Karpas-422 (cell line): ENCODE measurements at regions not wholly inside any gene's neighbourhood (a gene's known extent, or its start where the extent isn't known, plus 50 kb on each side); places are given as distances from the start of the nearest gene placed in this dataset.

ENCODE experiments used
- DNase-seq: peaks from one replicate; pipeline ENCODE4 v3.0.0-alpha.2; 2015
- H2AFZ ChIP-seq: fragments of 200-600 bp; sonication (generic); 2 replicates; pipeline ENCODE4 v1.6.1; 2014; ENCODE audit warnings: antibody characterized with exemption, low read length, mixed read lengths
- H3K27ac ChIP-seq: fragments of 200-600 bp; sonication (generic); 2 replicates; pipeline ENCODE4 v1.5.1; 2014; ENCODE audit warnings: mild to moderate bottlenecking, low read length, moderate library complexity
- H3K27me3 ChIP-seq: fragments of 200-600 bp; sonication (generic); 2 replicates; pipeline ENCODE4 v1.6.1; 2014; ENCODE audit warnings: low read length, mixed read lengths
- H3K36me3 ChIP-seq: fragments of 200-600 bp; sonication (generic); 2 replicates; pipeline ENCODE4 v1.6.1; 2014; ENCODE audit warnings: low read length, mixed read lengths; ENCODE audit not compliant: insufficient read depth
- H3K4me1 ChIP-seq: fragments of 200-600 bp; sonication (generic); 2 replicates; pipeline ENCODE4 v1.6.1; 2014; ENCODE audit warnings: mild to moderate bottlenecking, low read length, mixed read lengths
- H3K4me2 ChIP-seq: fragments of 200-600 bp; sonication (generic); 2 replicates; pipeline ENCODE4 v1.6.1; 2014; ENCODE audit warnings: low read length, low read depth, mild to moderate bottlenecking; ENCODE audit not compliant: poor library complexity, severe bottlenecking
- H3K4me3 ChIP-seq: fragments of 200-600 bp; sonication (generic); 2 replicates; pipeline ENCODE4 v1.5.1; 2014; ENCODE audit warnings: mild to moderate bottlenecking, antibody characterized with exemption, low read length, mixed read lengths
- H3K79me2 ChIP-seq: fragments of 200-600 bp; sonication (generic); 2 replicates; pipeline ENCODE4 v1.6.1; 2014; ENCODE audit warnings: mild to moderate bottlenecking, low read length, mixed read lengths
- H3K9ac ChIP-seq: fragments of 200-600 bp; sonication (generic); 2 replicates; pipeline ENCODE4 v1.6.0; 2014; ENCODE audit warnings: low read length
- H3K9me2 ChIP-seq: fragments of 200-600 bp; sonication (generic), shearing (Covaris generic); replicated peaks from 2 replicates; pipeline ENCODE4 v1.6.0; 2014; ENCODE audit warnings: mild to moderate bottlenecking, low read length, moderate library complexity; ENCODE audit not compliant: insufficient read depth
- H3K9me3 ChIP-seq: fragments of 300-700, 200-600 bp; sonication (generic); 2 replicates; pipeline ENCODE4 v1.6.1; 2014; ENCODE audit warnings: low read length, mixed read lengths
- H4K20me1 ChIP-seq: fragments of 200-600 bp; sonication (generic); 2 replicates; pipeline ENCODE4 v1.6.1; 2014; ENCODE audit warnings: mild to moderate bottlenecking, antibody characterized with exemption, low read length, low read depth; ENCODE audit not compliant: insufficient read depth

DNA sequence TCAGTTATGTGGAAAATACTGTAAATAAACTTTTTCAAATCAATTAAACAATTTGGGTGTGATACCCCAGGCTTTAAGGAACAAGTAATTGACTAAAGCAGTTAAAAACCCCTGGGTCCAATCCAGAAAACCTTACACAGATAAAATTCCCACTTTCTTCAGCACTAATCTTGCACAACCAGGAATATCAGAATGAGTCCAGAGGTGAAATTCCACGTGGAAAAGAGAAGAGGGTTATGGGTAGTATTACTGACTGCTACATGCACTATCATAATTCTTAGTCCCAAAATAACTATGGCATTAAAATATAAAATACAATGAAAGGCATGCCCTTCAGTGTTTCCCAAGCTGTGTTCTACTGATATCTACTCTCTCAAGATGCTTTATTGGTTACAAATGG, 135.7 kb upstream of the STEAP4 start:
- Histone ChIP-seq H2AFZ (no peak overlapping the region), H3K9me2 (0 out of 2 replicates have a peak, but pooled peaks cover under 1% of the 10 kb centered on the region), H3K79me2 (no peaks in the 10 kb centered on the region), H3K4me1 (no peaks in the 10 kb centered on the region), H3K9me3 (no peaks in the 10 kb centered on the region), H3K27me3 (no peaks in the 10 kb centered on the region), H3K36me3 (no peaks in the 10 kb centered on the region), H3K27ac (no peak overlapping the region), H3K9ac (no peak overlapping the region), H3K4me2 (no peak overlapping the region), H4K20me1 (no peaks in the 10 kb centered on the region), H3K4me3 (no peak overlapping the region)
- no peak for DNase-seq

- Histone ChIP-seq H3K79me2 (no peaks in the 10 kb centered on the region), H3K4me2 (no peak overlapping the region), H3K36me3 (no peaks in the 10 kb centered on the region), H3K9me3 (no peaks in the 10 kb centered on the region), H3K9me2 (0 out of 2 replicates have a peak, but pooled peaks cover 3% of the 10 kb centered on the region), H2AFZ (no peak overlapping the region), H3K27ac (no peak overlapping the region), H3K27me3 (no peaks in the 10 kb centered on the region), H4K20me1 (no peaks in the 10 kb centered on the region), H3K9ac (no peak overlapping the region), H3K4me3 (no peak overlapping the region), H3K4me1 (no peaks in the 10 kb centered on the region)
- no peak for DNase-seq
Observed at GRCh38 chr7:88437132-88437531, 130.4 kb upstream of the STEAP4 start.

GRCh38 chr7:88432301-88432700, 125.6 kb upstream of the STEAP4 start:
- H3K79me2 ChIP-seq: no peaks in the 10 kb centered on the region
- H3K27me3 ChIP-seq: no peaks in the 10 kb centered on the region
- no peak for DNase-seq
- H3K9me2 ChIP-seq: 0 out of 2 replicates have a peak, but pooled peaks cover 1% of the 10 kb centered on the region
- H4K20me1 ChIP-seq: no peaks in the 10 kb centered on the region
- no peak overlapping the region for H3K27ac ChIP-seq
- H3K9me3 ChIP-seq: no peaks in the 10 kb centered on the region
- H3K4me1 ChIP-seq: no peaks in the 10 kb centered on the region
- no peak overlapping the region for H3K4me2 ChIP-seq
- no peak overlapping the region for H3K4me3 ChIP-seq
- no peak overlapping the region for H3K9ac ChIP-seq
- H3K36me3 ChIP-seq: no peaks in the 10 kb centered on the region
- no peak overlapping the region for H2AFZ ChIP-seq

- Histone ChIP-seq H3K79me2 (no peaks in the 10 kb centered on the region), H3K9ac (no peak overlapping the region), H3K9me2 (no peaks in the 10 kb centered on the region), H3K27ac (no peak overlapping the region), H3K4me2 (no peak overlapping the region), H4K20me1 (no peaks in the 10 kb centered on the region), H3K4me1 (no peaks in the 10 kb centered on the region), H3K4me3 (no peak overlapping the region), H2AFZ (no peak overlapping the region), H3K36me3 (no peaks in the 10 kb centered on the region), H3K9me3 (no peaks in the 10 kb centered on the region), H3K27me3 (no peaks in the 10 kb centered on the region)
- no peak for DNase-seq
Observed at GRCh38 chr7:88431882-88432281, 125.2 kb upstream of the STEAP4 start.

- H3K9ac ChIP-seq: no peak overlapping the region
- no peaks in the 10 kb centered on the region for H3K27me3 ChIP-seq
- H3K4me3 ChIP-seq: no peak overlapping the region
- H3K79me2 ChIP-seq: no peaks in the 10 kb centered on the region
- DNase-seq: no peak
- H2AFZ ChIP-seq: no peak overlapping the region
- no peaks in the 10 kb centered on the region for H4K20me1 ChIP-seq
- H3K9me2 ChIP-seq: no peaks in the 10 kb centered on the region
- no peaks in the 10 kb centered on the region for H3K36me3 ChIP-seq
- no peak overlapping the region for H3K4me2 ChIP-seq
- H3K4me1 ChIP-seq: no peaks in the 10 kb centered on the region
- H3K27ac ChIP-seq: no peak overlapping the region
- no peaks in the 10 kb centered on the region for H3K9me3 ChIP-seq
Observed at GRCh38 chr7:88429382-88429781, 122.7 kb upstream of the STEAP4 start.

DNA sequence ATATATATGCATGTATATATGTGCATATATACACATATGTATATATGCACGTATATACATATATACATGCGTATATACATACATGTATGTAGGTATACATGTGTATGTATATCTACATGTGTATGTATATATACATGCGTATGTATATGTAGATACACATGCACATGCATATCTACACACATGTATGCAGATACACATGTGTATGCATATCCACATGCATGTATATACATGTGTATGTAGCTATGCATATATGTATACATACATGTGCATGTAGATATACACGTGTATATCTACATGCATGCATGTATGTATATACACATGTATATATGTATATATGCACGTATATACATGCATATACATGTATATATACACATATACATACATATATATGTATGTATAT, 95.8 kb upstream of the STEAP4 start:
- H3K27me3 ChIP-seq: no peaks in the 10 kb centered on the region
- no peaks in the 10 kb centered on the region for H3K4me1 ChIP-seq
- H4K20me1 ChIP-seq: no peaks in the 10 kb centered on the region
- no peaks in the 10 kb centered on the region for H3K9me3 ChIP-seq
- no peak overlapping the region for H3K27ac ChIP-seq
- H3K36me3 ChIP-seq: no peaks in the 10 kb centered on the region
- DNase-seq: no peak
- no peaks in the 10 kb centered on the region; the same call in 1 of the 2 replicates for H3K9me2 ChIP-seq
- H3K9ac ChIP-seq: no peak overlapping the region
- no peaks in the 10 kb centered on the region for H3K79me2 ChIP-seq
- no peak overlapping the region for H2AFZ ChIP-seq
- no peak overlapping the region for H3K4me3 ChIP-seq
- no peak overlapping the region for H3K4me2 ChIP-seq

DNA sequence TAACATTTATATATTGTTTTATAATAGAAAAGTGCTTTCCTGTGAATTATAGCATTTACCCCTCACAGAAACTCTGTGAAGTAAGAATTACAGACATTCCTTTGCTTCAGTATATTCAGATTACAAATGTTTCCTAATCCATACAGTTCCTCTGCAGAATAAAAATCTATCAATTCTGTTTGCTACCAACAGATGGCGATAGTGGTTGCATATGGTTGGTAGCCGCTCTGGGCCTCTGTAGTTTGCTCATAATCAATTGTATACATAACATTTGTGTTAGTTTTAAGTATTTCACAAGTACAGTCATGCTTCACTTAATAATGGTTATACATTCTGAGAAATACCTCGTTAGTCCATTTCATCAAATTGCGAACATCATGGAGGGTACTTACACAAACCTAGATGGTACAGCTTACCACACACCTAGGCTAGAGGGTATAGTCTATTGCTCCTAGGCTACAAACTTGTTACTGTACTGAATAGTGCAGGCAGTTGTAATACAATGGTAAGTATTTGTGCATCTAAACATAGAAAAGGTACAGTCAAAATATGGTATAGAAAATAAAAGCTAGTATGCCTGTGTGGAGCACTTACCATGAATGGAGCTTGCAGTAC, 94.4 kb upstream of the STEAP4 start:
- no peaks in the 10 kb centered on the region for H3K9me3 ChIP-seq
- no peaks in the 10 kb centered on the region for H3K27me3 ChIP-seq
- H3K4me2 ChIP-seq: no peak overlapping the region
- no peaks in the 10 kb centered on the region for H3K79me2 ChIP-seq
- no peaks in the 10 kb centered on the region; the same call in 1 of the 2 replicates for H3K9me2 ChIP-seq
- H4K20me1 ChIP-seq: no peaks in the 10 kb centered on the region
- H3K4me3 ChIP-seq: no peak overlapping the region
- no peak overlapping the region for H3K27ac ChIP-seq
- no peak overlapping the region for H3K9ac ChIP-seq
- DNase-seq: peak; percentile 76
- H3K4me1 ChIP-seq: no peaks in the 10 kb centered on the region
- H2AFZ ChIP-seq: no peak overlapping the region
- no peaks in the 10 kb centered on the region for H3K36me3 ChIP-seq

DNA sequence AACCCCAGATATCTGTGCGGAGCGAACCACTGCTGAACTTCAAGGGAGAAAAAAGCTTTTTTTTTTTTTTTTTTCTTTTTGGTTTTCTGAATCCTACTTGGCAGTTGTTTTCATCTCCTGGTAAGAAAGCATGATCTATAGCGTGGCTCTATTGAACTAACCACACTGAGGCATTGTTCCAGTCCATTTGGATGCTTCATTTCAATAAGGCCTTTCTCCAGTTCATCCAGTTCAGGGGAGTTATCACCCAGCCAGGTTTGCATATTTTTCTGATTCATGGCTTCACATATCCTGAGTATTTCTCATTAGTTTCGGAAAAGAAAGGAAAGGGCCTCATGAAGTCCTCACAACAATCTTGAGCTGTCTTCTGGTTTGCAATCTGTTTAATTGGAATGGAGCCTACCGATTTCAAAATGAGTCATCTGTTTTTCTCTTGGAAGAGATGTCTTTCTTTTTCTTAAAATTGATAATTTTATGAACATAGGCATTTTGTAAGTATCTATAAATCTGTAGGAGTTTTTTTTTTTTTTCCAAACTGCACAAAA, 93.1 kb upstream of the STEAP4 start:
- H4K20me1 ChIP-seq: no peaks in the 10 kb centered on the region
- no peaks in the 10 kb centered on the region for H3K79me2 ChIP-seq
- DNase-seq: no peak
- no peaks in the 10 kb centered on the region for H3K4me1 ChIP-seq
- H3K27ac ChIP-seq: no peak overlapping the region
- no peaks in the 10 kb centered on the region; the same call in 1 of the 2 replicates for H3K9me2 ChIP-seq
- no peak overlapping the region for H3K4me2 ChIP-seq
- no peak overlapping the region for H3K9ac ChIP-seq
- H3K27me3 ChIP-seq: no peaks in the 10 kb centered on the region
- no peak overlapping the region for H2AFZ ChIP-seq
- no peak overlapping the region for H3K4me3 ChIP-seq
- no peaks in the 10 kb centered on the region for H3K9me3 ChIP-seq
- no peaks in the 10 kb centered on the region for H3K36me3 ChIP-seq
